ENCODE measurements at regions not wholly inside any gene's neighbourhood (a gene's known extent, or its start where the extent isn't known, plus 50 kb on each side); places are given as distances from the start of the nearest gene placed in this dataset.

- H3K4me3 ChIP-seq (ENCODE audit: low read length in 3 of 3): no peak overlapping the region
- H3K27me3 ChIP-seq (ENCODE audit: control insufficient read depth, insufficient read depth, low read length): no peaks in the 10 kb centered on the region
- no peak overlapping the region for H3K27ac ChIP-seq (ENCODE audit: low read depth in 2 of 2, low read length in 2 of 2)
- intact Hi-C loops (cut with DNase I): no loop called here
- H3K36me3 ChIP-seq (ENCODE audit: control insufficient read depth in 2 of 3, insufficient read depth in 3 of 3, low read length in 3 of 3): no peaks in the 10 kb centered on the region
- DNase-seq: peak in 2 of 5 donors; percentile 13 to 16
- no peak for FAIRE-seq
- H3K4me1 ChIP-seq (ENCODE audit: control insufficient read depth in 2 of 3, insufficient read depth in 2 of 3, low read depth in 1 of 3, low read length in 3 of 3): no peaks in the 10 kb centered on the region
- no peak overlapping the region for H3K9ac ChIP-seq (ENCODE audit: low read length in 3 of 3)
- peaks cover 0 to 3% (median 0%) of the 10 kb centered on the region in 3 donors for H3K9me3 ChIP-seq (ENCODE audit: control insufficient read depth in 2 of 3, insufficient read depth in 1 of 3, low read length in 3 of 3)
- TF ChIP-seq CTCF (IDR thresholded peaks at IDR 0.05; ENCODE audit: borderline replicate concordance, extremely low read depth, insufficient read depth): no peak
Observed at GRCh38 chr10:9157656-9158055, 1103.2 kb downstream of the GATA3 start.

GRCh38 chr10:9158675-9159074 is 1104.2 kb downstream of the GATA3 start:
- FAIRE-seq (no peak), DNase-seq (no peak)
- Histone ChIP-seq H3K36me3 (ENCODE audit: control insufficient read depth in 2 of 3, insufficient read depth in 3 of 3, low read length in 3 of 3) (no peaks in the 10 kb centered on the region), H3K27me3 (ENCODE audit: control insufficient read depth, insufficient read depth, low read length) (no peaks in the 10 kb centered on the region), H3K4me1 (ENCODE audit: control insufficient read depth in 2 of 3, insufficient read depth in 2 of 3, low read depth in 1 of 3, low read length in 3 of 3) (no peaks in the 10 kb centered on the region), H3K9ac (ENCODE audit: low read length in 3 of 3) (no peak overlapping the region), H3K4me3 (ENCODE audit: low read length in 3 of 3) (no peak overlapping the region), H3K9me3 (ENCODE audit: control insufficient read depth in 2 of 3, insufficient read depth in 1 of 3, low read length in 3 of 3) (peaks cover 0 to 3% (median 0%) of the 10 kb centered on the region in 3 donors), H3K27ac (ENCODE audit: low read depth in 2 of 2, low read length in 2 of 2) (no peak overlapping the region)
- intact Hi-C loops (cut with DNase I): no loop called here
- TF ChIP-seq CTCF (IDR thresholded peaks at IDR 0.05; ENCODE audit: borderline replicate concordance, extremely low read depth, insufficient read depth): no peak

GRCh38 chr10:9160275-9160674 is 1105.8 kb downstream of the GATA3 start:
- Histone ChIP-seq H3K4me1 (ENCODE audit: control insufficient read depth in 2 of 3, insufficient read depth in 2 of 3, low read depth in 1 of 3, low read length in 3 of 3) (no peaks in the 10 kb centered on the region), H3K9ac (ENCODE audit: low read length in 3 of 3) (no peak overlapping the region), H3K9me3 (ENCODE audit: control insufficient read depth in 2 of 3, insufficient read depth in 1 of 3, low read length in 3 of 3) (peaks cover 0 to 3% (median 0%) of the 10 kb centered on the region in 3 donors), H3K36me3 (ENCODE audit: control insufficient read depth in 2 of 3, insufficient read depth in 3 of 3, low read length in 3 of 3) (no peaks in the 10 kb centered on the region), H3K27ac (ENCODE audit: low read depth in 2 of 2, low read length in 2 of 2) (no peak overlapping the region), H3K4me3 (ENCODE audit: low read length in 3 of 3) (no peak overlapping the region), H3K27me3 (ENCODE audit: control insufficient read depth, insufficient read depth, low read length) (no peaks in the 10 kb centered on the region)
- intact Hi-C loops (cut with DNase I): no loop called here
- DNase-seq (no peak), FAIRE-seq (no peak)
- no peak for TF ChIP-seq CTCF (IDR thresholded peaks at IDR 0.05; ENCODE audit: borderline replicate concordance, extremely low read depth, insufficient read depth)

- Histone ChIP-seq H3K27ac (ENCODE audit: low read depth in 2 of 2, low read length in 2 of 2) (no peak overlapping the region), H3K36me3 (ENCODE audit: control insufficient read depth in 2 of 3, insufficient read depth in 3 of 3, low read length in 3 of 3) (no peaks in the 10 kb centered on the region), H3K4me1 (ENCODE audit: control insufficient read depth in 2 of 3, insufficient read depth in 2 of 3, low read depth in 1 of 3, low read length in 3 of 3) (no peaks in the 10 kb centered on the region), H3K9me3 (ENCODE audit: control insufficient read depth in 2 of 3, insufficient read depth in 1 of 3, low read length in 3 of 3) (no peaks in the 10 kb centered on the region), H3K9ac (ENCODE audit: low read length in 3 of 3) (no peak overlapping the region), H3K4me3 (ENCODE audit: low read length in 3 of 3) (no peak overlapping the region), H3K27me3 (ENCODE audit: control insufficient read depth, insufficient read depth, low read length) (no peaks in the 10 kb centered on the region)
- intact Hi-C loops (cut with DNase I): no loop called here
- no peak for FAIRE-seq
- TF ChIP-seq CTCF (IDR thresholded peaks at IDR 0.05; ENCODE audit: borderline replicate concordance, extremely low read depth, insufficient read depth): no peak
- no peak for DNase-seq
Observed at GRCh38 chr10:9163699-9164098, 1109.2 kb downstream of the GATA3 start.

Measured in kidney (tissue), 13 donors.